ENCODE measurements at regions not wholly inside any gene's neighbourhood (a gene's known extent, or its start where the extent isn't known, plus 50 kb on each side); places are given as distances from the start of the nearest gene placed in this dataset.

- no peak for DNase-seq (ENCODE audit: low read depth)
Observed at GRCh38 chr11:112465433-112466024, 204.9 kb upstream of the PLET1 start.

GRCh38 chr11:112467721-112468120 is 207.1 kb upstream of the PLET1 start:
- DNase-seq (ENCODE audit: low read depth), result no peak

GRCh38 chr11:112469376-112469775 is 208.7 kb upstream of the PLET1 start:
- DNase-seq (ENCODE audit: low read depth), result no peak

DNA sequence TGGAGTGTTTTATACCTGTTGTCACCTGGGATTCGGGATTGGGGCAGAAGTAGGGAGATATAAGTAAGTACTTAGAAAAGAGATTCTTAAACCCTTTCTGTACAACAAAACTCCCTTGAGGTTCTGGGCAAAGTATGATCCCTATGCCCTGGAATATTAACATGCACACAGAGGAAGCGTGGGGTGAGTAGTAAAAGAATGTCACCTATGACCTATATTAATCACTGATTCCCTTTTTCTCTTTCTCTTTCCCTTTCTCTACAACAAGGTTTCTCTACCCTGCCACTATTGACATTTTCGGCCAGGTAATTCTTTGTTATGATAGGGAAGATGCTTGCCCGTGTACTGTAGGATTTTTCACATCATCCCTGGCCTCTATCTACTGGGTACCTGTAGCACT is 209.7 kb upstream of the PLET1 start:
- no peak for DNase-seq (ENCODE audit: low read depth)

DNA sequence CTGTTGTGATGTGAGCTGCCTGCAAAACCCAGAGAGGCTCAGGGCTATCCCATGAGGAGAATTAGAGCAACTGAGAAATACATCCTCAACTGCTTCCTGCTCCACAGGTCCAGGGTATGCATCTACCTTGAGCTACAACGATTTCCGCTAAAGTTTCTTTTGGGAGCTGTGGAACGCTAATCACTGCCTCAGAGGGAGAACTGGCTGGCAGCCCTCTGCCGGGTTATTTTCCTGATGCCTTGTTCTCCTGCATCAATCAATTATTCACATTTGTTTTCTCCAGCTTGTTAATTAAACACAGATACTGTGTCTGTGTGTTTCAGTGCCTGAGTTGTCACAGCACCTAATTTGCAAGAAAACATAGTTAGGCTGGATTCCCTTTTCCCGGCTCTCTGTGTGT is 211.1 kb upstream of the PLET1 start:
- DNase-seq (ENCODE audit: low read depth), result no peak

- no peak for DNase-seq (ENCODE audit: low read depth)
Observed at GRCh38 chr11:112477152-112477551, 216.5 kb upstream of the PLET1 start.

- DNase-seq (ENCODE audit: low read depth), result no peak
Observed at GRCh38 chr11:112477581-112478317, 217.1 kb upstream of the PLET1 start.

DNA sequence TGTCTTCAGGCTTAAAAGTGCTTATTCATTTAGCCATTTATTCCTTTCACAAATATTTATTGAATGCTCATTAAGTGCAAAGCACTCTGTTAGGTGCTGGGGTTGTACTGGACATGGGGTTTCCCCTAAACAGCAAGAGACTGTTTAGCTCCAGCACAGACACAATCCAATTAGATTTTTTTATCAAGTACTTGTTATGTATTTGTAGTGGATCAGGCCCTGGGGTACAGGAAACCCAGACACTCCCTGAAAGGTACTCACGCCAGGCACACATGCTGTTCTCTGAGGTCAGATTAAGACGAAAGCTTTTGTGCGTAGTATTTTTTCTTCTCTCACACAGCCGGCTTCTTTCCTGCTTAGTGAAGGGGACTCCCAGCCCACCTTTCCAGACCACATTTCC is 218.1 kb upstream of the PLET1 start:
- no peak for DNase-seq (ENCODE audit: low read depth)

DNA sequence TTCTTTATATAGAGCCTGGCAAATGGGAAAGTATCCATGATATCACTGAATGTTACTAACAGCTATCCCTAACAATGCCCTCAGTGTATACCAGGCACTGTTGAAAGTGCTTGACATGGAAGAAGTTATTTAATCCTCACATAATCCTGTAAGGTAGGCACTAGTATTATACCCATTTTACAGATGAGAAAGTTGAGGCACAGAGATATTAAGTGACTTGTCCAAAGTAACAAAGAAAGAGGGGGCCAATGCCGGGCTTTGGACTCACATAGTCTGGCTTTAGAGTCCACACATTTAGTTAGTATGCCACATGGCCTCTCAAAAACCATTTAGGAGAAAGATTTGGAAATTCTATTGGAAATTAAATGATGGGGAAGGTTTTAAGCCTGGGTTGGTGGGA is 220.8 kb upstream of the PLET1 start:
- no peak for DNase-seq (ENCODE audit: low read depth)

GRCh38 chr11:112481893-112482292 is 221.2 kb upstream of the PLET1 start:
- no peak for DNase-seq (ENCODE audit: low read depth)

GRCh38 chr11:112485280-112485679 is 224.6 kb upstream of the PLET1 start:
- no peak for DNase-seq (ENCODE audit: low read depth)

- no peak for DNase-seq (ENCODE audit: low read depth)
Observed at GRCh38 chr11:112497826-112498225, 237.2 kb upstream of the PLET1 start.

DNA sequence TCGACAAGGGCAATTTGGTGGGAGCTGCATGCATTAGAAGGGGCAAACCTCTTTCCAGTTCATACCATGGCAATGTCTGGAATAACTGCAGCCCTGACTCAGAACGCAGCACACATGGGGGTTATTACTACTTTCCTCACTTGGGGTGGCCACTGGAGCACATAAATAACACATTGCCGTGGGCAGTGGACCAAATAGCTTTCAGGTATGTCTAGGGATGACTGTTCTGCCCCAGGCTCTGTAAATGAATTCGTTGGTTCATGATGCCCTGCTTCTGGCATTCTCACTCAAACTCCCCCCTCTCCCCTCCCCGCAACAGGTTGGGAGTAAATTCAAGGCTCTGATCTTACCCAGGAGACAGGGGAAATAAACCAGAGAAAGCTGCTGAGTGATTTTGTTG is 238.0 kb upstream of the PLET1 start:
- no peak for DNase-seq (ENCODE audit: low read depth)

DNA sequence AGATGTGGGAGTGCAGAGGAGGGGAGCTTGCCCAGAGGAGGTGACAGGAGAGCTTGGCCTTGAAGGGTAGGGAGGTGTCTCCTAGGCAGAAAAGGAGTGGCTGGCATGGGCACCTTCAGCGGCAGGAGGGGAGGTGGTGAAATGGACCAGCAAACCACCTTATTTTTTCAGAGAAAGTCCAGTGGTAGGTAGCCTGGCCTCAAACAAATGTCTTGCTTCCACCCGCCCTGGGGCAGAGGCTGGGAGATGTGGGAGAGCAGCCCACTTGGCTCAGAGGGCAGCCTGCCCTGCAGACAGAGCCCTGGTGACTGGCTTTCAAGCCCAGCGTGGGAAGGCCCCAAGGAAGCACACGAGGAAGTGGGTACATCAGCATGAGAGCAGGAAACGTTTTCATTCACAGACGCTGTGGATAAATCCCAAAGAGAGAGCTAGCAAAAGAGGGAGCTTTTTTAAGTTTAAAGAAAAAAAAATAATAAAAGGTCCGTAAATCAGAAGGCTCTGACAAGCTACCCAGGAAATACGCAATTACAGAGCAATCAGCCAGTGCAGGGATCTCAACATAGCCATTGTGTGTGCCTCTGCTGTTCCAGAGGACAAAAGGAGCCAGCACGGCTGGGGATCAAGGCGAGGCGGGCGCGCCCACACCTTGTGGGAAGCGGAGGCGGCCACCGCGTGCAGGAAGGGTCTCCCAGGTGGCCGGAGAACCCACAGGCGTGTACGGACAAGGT is 238.7 kb upstream of the PLET1 start:
- DNase-seq (ENCODE audit: low read depth), result no peak

- DNase-seq (ENCODE audit: low read depth), result no peak
Observed at GRCh38 chr11:112499881-112500204, 239.2 kb upstream of the PLET1 start.

GRCh38 chr11:112503410-112503809 is 242.8 kb upstream of the PLET1 start:
- DNase-seq (ENCODE audit: low read depth), result no peak

- no peak for DNase-seq (ENCODE audit: low read depth)
Observed at GRCh38 chr11:112504056-112504455, 243.4 kb upstream of the PLET1 start.

GRCh38 chr11:112506852-112507251 is 246.2 kb upstream of the PLET1 start:
- no peak for DNase-seq (ENCODE audit: low read depth)

DNA sequence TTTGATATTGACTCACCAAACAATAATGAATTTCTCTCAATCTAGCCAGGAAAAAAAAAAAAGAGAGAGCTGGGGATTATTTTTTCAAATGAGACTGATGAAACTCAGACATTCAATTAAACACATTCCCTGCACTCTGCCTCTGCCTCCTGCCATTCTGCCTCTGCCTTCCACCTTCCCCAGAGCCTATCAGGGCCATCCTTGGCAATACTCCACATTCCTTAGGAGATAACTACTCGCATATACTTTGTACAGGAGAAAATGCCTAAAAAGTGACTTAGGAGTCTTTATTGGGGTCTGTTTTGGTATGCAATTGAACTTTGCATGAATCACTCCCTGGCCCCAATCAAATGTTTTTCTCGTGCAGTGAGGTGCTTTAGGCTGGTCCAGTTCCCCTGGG is 246.6 kb upstream of the PLET1 start:
- DNase-seq (ENCODE audit: low read depth), result no peak

- DNase-seq (ENCODE audit: low read depth), result no peak
Observed at GRCh38 chr11:112508750-112509149, 248.1 kb upstream of the PLET1 start.

DNA sequence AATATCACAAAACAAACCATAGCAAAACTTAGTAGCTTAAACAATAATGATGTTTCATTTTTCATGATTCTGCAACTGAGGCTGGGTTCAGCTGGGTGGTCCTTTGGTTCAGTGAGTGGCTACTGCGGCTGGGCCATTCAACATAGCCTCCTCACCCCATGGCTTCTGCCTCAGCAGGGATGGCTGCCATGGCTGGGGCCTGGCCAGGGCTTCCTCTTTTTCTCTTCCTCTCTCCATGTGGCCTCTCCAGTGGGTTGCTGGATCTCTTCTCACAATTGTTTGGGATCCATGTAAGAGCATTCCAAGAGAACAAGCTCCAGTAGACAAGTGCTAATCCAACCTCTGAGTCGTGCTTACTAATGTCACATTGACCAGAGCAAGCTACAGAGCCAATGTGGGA is 248.6 kb upstream of the PLET1 start:
- DNase-seq (ENCODE audit: low read depth), result no peak

DNA sequence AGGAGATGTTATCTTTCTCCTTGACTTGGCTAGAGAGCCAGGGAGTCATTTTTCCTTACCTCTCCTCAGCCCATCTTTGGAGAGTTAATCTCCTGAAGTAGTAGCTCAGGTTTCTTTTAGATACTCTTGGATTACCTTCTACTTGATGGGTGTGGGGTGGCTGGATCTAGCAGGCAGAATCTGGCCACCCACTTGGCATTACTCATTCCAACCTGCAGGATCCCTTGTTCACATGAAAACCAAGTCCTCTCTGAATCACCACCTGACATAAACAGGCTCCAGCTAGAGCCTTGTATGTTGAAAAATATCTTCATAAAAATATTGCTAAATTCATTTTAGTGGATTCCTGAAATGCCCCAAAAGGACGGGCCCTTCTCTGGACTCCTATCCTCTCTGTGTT is 250.6 kb upstream of the PLET1 start:
- DNase-seq (ENCODE audit: low read depth), result no peak

GRCh38 chr11:112511911-112512310 is 251.3 kb upstream of the PLET1 start:
- DNase-seq (ENCODE audit: low read depth), result no peak

DNA sequence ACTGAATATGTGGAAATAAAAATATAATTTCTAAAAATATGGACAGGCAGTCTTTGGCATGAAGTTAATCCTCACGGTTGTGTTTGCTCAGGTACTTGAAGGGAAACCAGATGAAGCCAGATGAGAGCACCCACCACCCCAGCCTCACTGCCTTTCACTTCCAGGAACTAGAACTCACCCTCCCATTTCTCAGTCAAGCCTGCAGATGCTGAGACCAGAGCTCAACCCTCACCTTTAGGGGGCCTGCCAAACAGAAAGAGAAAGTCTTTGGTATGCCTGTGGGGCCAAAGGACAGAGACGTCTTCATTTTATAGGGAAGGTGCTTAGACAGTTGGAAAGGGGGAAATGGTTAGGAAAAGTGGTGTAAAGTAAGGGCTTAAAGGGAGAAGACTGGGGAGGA is 252.8 kb upstream of the PLET1 start:
- no peak for DNase-seq (ENCODE audit: low read depth)
